ENCODE measurements at regions not wholly inside any gene's neighbourhood (a gene's known extent, or its start where the extent isn't known, plus 50 kb on each side); places are given as distances from the start of the nearest gene placed in this dataset.

DNA sequence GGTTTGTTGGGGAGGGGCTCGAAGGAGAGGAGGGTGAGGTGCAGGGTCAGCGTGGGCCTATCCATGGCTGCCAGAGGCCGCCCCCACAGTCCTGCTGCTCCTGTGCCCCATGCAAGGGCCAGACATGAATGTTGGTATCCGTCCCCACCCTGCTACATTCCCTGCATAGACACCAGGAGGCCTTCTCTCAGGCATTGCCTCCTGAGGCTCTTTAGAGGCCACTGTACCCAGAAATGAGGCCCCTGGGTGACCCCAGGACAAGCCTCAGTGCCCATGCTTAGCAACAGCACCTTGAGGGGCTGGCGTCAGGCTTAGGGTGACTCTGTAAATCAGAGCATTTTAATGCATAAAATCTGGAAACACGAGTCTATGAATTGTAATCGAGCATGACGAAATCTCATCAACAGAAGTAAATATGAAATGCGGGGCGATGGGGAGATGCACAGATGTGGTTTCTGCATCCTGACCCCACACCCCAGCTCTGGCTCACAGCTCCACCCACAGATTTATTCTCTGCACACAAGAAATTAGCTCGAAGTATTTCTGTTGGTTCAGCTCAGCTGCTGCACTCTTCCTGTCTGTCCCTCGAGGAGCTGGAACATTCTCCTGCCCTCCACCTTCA lies 124.0 kb upstream of the CSF3R start:
- Mint-ChIP-seq H3K4me3 (no peak overlapping the region), H3K27ac (no peak overlapping the region), H3K9me3 (ENCODE audit: insufficient read depth) (peaks cover 2% of the 10 kb centered on the region), H3K4me1 (no peaks in the 10 kb centered on the region), H3K27me3 (peaks cover 19% of the 10 kb centered on the region)
- Histone ChIP-seq H3K79me2 (ENCODE audit: control insufficient read depth, insufficient read depth, low read length) (no peaks in the 10 kb centered on the region), H3K9ac (ENCODE audit: low read length) (no peak overlapping the region), H3K4me3 (ENCODE audit: control extremely low read depth in 1 of 5, extremely low read depth in 1 of 5, insufficient read depth in 1 of 5, low read depth in 2 of 5, low read length in 4 of 5) (no peak overlapping the region), H3K4me2 (replicated peaks; ENCODE audit: low read depth, low read length, poor library complexity, severe bottlenecking) (no peak overlapping the region), H4K20me1 (ENCODE audit: control insufficient read depth, insufficient read depth, low read length, poor library complexity, severe bottlenecking) (no peaks in the 10 kb centered on the region), H3K27me3 (replicated peaks in 1 of 4; ENCODE audit: control extremely low read depth in 1 of 4, control insufficient read depth in 3 of 4, insufficient read depth in 4 of 4, low read length in 3 of 4) (no peaks in the 10 kb centered on the region), H3K36me3 (replicated peaks in 1 of 2; ENCODE audit: control extremely low read depth in 1 of 2, control insufficient read depth in 1 of 2, extremely low read depth in 1 of 2, insufficient read depth in 2 of 2, low read length in 1 of 2) (no peaks in the 10 kb centered on the region), H3K9me3 (ENCODE audit: control extremely low read depth in 1 of 3, control insufficient read depth in 2 of 3, insufficient read depth in 1 of 3, low read length in 2 of 3) (no peaks in the 10 kb centered on the region), H3K4me1 (ENCODE audit: control insufficient read depth in 2 of 2, insufficient read depth in 2 of 2, low read length in 2 of 2) (no peaks in the 10 kb centered on the region), H2AFZ (ENCODE audit: insufficient read depth, low read depth, low read length, poor library complexity, severe bottlenecking) (no peak overlapping the region), H3K27ac (ENCODE audit: low read length in 2 of 2) (no peak overlapping the region)
- intact Hi-C loops (cut with micrococcal nuclease): no loop called here
- TF ChIP-seq EZH2 (IDR thresholded peaks at IDR 0.05; ENCODE audit: borderline replicate concordance, insufficient read depth, low read depth, low read length, poor library complexity, severe bottlenecking): no peak
- TF ChIP-seq, protein P1, sequence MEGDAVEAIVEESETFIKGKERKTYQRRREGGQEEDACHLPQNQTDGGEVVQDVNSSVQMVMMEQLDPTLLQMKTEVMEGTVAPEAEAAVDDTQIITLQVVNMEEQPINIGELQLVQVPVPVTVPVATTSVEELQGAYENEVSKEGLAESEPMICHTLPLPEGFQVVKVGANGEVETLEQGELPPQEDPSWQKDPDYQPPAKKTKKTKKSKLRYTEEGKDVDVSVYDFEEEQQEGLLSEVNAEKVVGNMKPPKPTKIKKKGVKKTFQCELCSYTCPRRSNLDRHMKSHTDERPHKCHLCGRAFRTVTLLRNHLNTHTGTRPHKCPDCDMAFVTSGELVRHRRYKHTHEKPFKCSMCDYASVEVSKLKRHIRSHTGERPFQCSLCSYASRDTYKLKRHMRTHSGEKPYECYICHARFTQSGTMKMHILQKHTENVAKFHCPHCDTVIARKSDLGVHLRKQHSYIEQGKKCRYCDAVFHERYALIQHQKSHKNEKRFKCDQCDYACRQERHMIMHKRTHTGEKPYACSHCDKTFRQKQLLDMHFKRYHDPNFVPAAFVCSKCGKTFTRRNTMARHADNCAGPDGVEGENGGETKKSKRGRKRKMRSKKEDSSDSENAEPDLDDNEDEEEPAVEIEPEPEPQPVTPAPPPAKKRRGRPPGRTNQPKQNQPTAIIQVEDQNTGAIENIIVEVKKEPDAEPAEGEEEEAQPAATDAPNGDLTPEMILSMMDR (IDR thresholded peaks at IDR 0.05): no peak
- no peak for DNase-seq
- ChIA-PET CTCF (interaction anchor here (1.0 kb wide), 1 partner anchor 828 kb away, joined by 3 read pairs; no protein-coding TSS in a partner anchor), POLR2A (no interaction called here)
- no peak for ATAC-seq (ENCODE audit: low read depth)
- WGBS (ENCODE audit: insufficient coverage): 77% methylated on average over 12 of the region's 12 CpGs

DNA sequence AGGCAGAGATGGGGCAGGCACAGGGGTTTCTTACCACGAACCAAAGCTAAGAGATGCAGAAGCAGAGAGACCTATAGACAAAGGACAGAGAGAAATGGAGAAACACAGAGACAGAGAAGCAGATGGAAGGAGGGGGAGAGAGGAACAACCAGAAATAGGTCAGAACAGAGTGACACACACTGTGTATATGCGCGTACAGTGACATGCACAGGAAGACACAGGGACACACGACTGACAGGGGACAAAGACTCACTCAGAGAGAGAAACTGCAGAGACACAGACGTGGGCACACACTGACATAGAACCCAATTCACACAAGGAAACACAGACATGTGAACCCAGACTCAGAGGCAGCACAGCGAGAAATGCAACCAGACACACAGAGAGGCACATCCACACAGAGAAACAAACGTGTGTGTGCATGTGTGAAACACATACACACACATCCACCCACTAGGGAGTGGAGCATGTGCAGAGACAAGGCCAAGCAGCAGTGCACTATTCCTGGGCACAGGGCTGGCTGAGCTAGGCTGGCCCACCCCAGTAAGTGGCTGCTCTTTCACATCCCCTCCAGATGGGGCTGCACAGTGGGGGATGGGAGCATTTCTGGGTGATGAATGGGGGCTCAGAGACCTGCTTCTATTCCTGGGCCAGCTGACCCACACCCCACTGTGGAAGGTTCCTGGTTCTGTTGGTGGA lies 123.4 kb upstream of the CSF3R start:
- Histone ChIP-seq H3K9me3 (ENCODE audit: control extremely low read depth in 1 of 3, control insufficient read depth in 2 of 3, insufficient read depth in 1 of 3, low read length in 2 of 3) (no peaks in the 10 kb centered on the region), H3K36me3 (replicated peaks in 1 of 2; ENCODE audit: control extremely low read depth in 1 of 2, control insufficient read depth in 1 of 2, extremely low read depth in 1 of 2, insufficient read depth in 2 of 2, low read length in 1 of 2) (no peaks in the 10 kb centered on the region), H3K9ac (ENCODE audit: low read length) (no peak overlapping the region), H2AFZ (ENCODE audit: insufficient read depth, low read depth, low read length, poor library complexity, severe bottlenecking) (no peak overlapping the region), H3K4me1 (ENCODE audit: control insufficient read depth in 2 of 2, insufficient read depth in 2 of 2, low read length in 2 of 2) (no peaks in the 10 kb centered on the region), H3K4me3 (ENCODE audit: control extremely low read depth in 1 of 5, extremely low read depth in 1 of 5, insufficient read depth in 1 of 5, low read depth in 2 of 5, low read length in 4 of 5) (no peak overlapping the region), H3K27me3 (replicated peaks in 1 of 4; ENCODE audit: control extremely low read depth in 1 of 4, control insufficient read depth in 3 of 4, insufficient read depth in 4 of 4, low read length in 3 of 4) (no peaks in the 10 kb centered on the region), H3K79me2 (ENCODE audit: control insufficient read depth, insufficient read depth, low read length) (no peaks in the 10 kb centered on the region), H3K4me2 (replicated peaks; ENCODE audit: low read depth, low read length, poor library complexity, severe bottlenecking) (no peak overlapping the region), H3K27ac (ENCODE audit: low read length in 2 of 2) (no peak overlapping the region), H4K20me1 (ENCODE audit: control insufficient read depth, insufficient read depth, low read length, poor library complexity, severe bottlenecking) (no peaks in the 10 kb centered on the region)
- 84% methylated on average over 7 of the region's 7 CpGs for WGBS (ENCODE audit: insufficient coverage)
- POLR2A ChIA-PET: no interaction called here
- Mint-ChIP-seq H3K4me3 (no peak overlapping the region), H3K27ac (no peak overlapping the region), H3K9me3 (ENCODE audit: insufficient read depth) (peaks cover 2% of the 10 kb centered on the region), H3K4me1 (no peaks in the 10 kb centered on the region), H3K27me3 (peaks cover 24% of the 10 kb centered on the region)
- intact Hi-C loops (cut with micrococcal nuclease): no loop called here
- CTCF ChIA-PET: no interaction called here
- TF ChIP-seq, protein P1 (IDR thresholded peaks at IDR 0.05): no peak
- TF ChIP-seq EZH2 (IDR thresholded peaks at IDR 0.05; ENCODE audit: borderline replicate concordance, insufficient read depth, low read depth, low read length, poor library complexity, severe bottlenecking): no peak
- ATAC-seq (ENCODE audit: low read depth) (no peak), DNase-seq (no peak)

All from B cell (primary cell).